ENCODE measurements at regions not wholly inside any gene's neighbourhood (a gene's known extent, or its start where the extent isn't known, plus 50 kb on each side); places are given as distances from the start of the nearest gene placed in this dataset.

DNA sequence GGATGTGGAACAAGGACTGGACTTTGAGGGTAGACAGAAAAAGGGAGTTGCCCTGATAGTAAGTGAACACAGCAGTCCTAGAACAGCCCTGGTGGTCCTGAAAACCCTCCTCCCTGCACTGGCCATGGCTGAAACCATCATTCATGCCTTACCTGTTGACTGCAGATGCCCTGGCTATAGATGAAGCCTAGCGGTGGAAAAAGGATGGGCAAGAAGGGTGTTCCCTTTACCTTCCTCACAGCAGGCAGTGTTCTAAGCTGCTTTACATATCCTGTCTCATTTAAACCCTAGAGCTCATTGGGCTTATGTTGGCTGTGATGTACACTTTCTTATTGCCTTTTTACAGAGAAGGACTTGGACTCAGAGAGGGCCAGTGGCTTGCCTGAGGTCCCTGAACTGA is 133.6 kb downstream of the C11orf91 start:
- H3K27me3 ChIP-seq (ENCODE audit: control insufficient read depth, insufficient read depth, low read length) = no peaks in the 10 kb centered on the region
- TF ChIP-seq, protein P1, sequence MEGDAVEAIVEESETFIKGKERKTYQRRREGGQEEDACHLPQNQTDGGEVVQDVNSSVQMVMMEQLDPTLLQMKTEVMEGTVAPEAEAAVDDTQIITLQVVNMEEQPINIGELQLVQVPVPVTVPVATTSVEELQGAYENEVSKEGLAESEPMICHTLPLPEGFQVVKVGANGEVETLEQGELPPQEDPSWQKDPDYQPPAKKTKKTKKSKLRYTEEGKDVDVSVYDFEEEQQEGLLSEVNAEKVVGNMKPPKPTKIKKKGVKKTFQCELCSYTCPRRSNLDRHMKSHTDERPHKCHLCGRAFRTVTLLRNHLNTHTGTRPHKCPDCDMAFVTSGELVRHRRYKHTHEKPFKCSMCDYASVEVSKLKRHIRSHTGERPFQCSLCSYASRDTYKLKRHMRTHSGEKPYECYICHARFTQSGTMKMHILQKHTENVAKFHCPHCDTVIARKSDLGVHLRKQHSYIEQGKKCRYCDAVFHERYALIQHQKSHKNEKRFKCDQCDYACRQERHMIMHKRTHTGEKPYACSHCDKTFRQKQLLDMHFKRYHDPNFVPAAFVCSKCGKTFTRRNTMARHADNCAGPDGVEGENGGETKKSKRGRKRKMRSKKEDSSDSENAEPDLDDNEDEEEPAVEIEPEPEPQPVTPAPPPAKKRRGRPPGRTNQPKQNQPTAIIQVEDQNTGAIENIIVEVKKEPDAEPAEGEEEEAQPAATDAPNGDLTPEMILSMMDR (IDR thresholded peaks at IDR 0.05; ENCODE audit: insufficient read depth, low read length, poor library complexity, severe bottlenecking) = no peak
- no peaks in the 10 kb centered on the region for H3K36me3 ChIP-seq (ENCODE audit: control insufficient read depth, insufficient read depth, low read length)
- DNase-seq (ENCODE audit: low read depth) = no peak
- H3K4me3 ChIP-seq (ENCODE audit: low read depth, low read length) = no peak overlapping the region

GRCh38 chr11:33564856-33565453 is 135.7 kb downstream of the C11orf91 start:
- TF ChIP-seq, protein P1 (IDR thresholded peaks at IDR 0.05; ENCODE audit: insufficient read depth, low read length, poor library complexity, severe bottlenecking) = no peak
- Histone ChIP-seq H3K36me3 (ENCODE audit: control insufficient read depth, insufficient read depth, low read length) (no peaks in the 10 kb centered on the region), H3K4me3 (ENCODE audit: low read depth, low read length) (no peak overlapping the region), H3K27me3 (ENCODE audit: control insufficient read depth, insufficient read depth, low read length) (no peaks in the 10 kb centered on the region)
- DNase-seq (ENCODE audit: low read depth) = no peak

- TF ChIP-seq, protein P1 (IDR thresholded peaks at IDR 0.05; ENCODE audit: insufficient read depth, low read length, poor library complexity, severe bottlenecking) = no peak
- Histone ChIP-seq H3K4me3 (ENCODE audit: low read depth, low read length) (no peak overlapping the region), H3K36me3 (ENCODE audit: control insufficient read depth, insufficient read depth, low read length) (no peaks in the 10 kb centered on the region), H3K27me3 (ENCODE audit: control insufficient read depth, insufficient read depth, low read length) (no peaks in the 10 kb centered on the region)
- DNase-seq (ENCODE audit: low read depth) = no peak
These were observed 139.9 kb downstream of the C11orf91 start for GRCh38 chr11:33560729-33561128.

GRCh38 chr11:33559567-33559966 is 141.1 kb downstream of the C11orf91 start:
- TF ChIP-seq, protein P1 (IDR thresholded peaks at IDR 0.05; ENCODE audit: insufficient read depth, low read length, poor library complexity, severe bottlenecking) = no peak
- no peak for DNase-seq (ENCODE audit: low read depth)
- Histone ChIP-seq H3K36me3 (ENCODE audit: control insufficient read depth, insufficient read depth, low read length) (no peaks in the 10 kb centered on the region), H3K27me3 (ENCODE audit: control insufficient read depth, insufficient read depth, low read length) (no peaks in the 10 kb centered on the region), H3K4me3 (ENCODE audit: low read depth, low read length) (no peak overlapping the region)

DNA sequence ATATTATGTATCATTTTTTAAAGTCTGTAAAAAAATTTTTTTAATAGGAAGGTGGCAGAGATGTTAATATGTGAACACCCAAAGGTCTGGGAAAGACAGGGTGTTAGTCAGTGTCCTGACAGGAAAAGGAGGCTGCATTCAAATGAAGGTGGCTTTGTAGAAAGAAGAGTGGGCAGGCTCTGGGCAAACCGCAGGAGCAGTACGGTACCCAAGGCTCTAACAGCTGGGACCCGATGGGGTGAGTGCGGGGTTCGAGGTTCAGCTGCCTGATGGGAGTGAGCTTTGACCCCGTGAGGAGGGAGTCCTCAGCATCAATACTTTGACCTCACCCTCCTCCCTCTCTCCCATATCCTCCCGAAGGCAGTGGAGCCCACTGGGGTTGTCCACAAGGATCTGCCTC is 142.5 kb downstream of the C11orf91 start:
- TF ChIP-seq, protein P1 (IDR thresholded peaks at IDR 0.05; ENCODE audit: insufficient read depth, low read length, poor library complexity, severe bottlenecking) = no peak
- H3K27me3 ChIP-seq (ENCODE audit: control insufficient read depth, insufficient read depth, low read length) = no peaks in the 10 kb centered on the region
- H3K4me3 ChIP-seq (ENCODE audit: low read depth, low read length) = no peak overlapping the region
- no peaks in the 10 kb centered on the region for H3K36me3 ChIP-seq (ENCODE audit: control insufficient read depth, insufficient read depth, low read length)
- no peak for DNase-seq (ENCODE audit: low read depth)

GRCh38 chr11:33557201-33557600 is 143.4 kb downstream of the C11orf91 start:
- H3K27me3 ChIP-seq (ENCODE audit: control insufficient read depth, insufficient read depth, low read length) = no peaks in the 10 kb centered on the region
- TF ChIP-seq, protein P1 (IDR thresholded peaks at IDR 0.05; ENCODE audit: insufficient read depth, low read length, poor library complexity, severe bottlenecking) = no peak
- DNase-seq (ENCODE audit: low read depth) = peak; percentile 53
- no peak overlapping the region for H3K4me3 ChIP-seq (ENCODE audit: low read depth, low read length)
- no peaks in the 10 kb centered on the region for H3K36me3 ChIP-seq (ENCODE audit: control insufficient read depth, insufficient read depth, low read length)

Measured in kidney epithelial cell (primary cell).